ENCODE measurements at regions not wholly inside any gene's neighbourhood (a gene's known extent, or its start where the extent isn't known, plus 50 kb on each side); places are given as distances from the start of the nearest gene placed in this dataset.

GRCh38 chr3:152121270-152121636 is 147.5 kb upstream of the MBNL1 start:
- no peak overlapping the region for H3K4me2 ChIP-seq (replicated peaks; ENCODE audit: extremely low read depth, low read length, poor library complexity, severe bottlenecking)
- Mint-ChIP-seq H3K9me3 (peaks cover 0 to 11% (median 3%) of the 10 kb centered on the region in 7 donors), H3K4me3 (no peak overlapping the region), H3K27ac (no peak overlapping the region), H3K4me1 (peaks cover 2% of the 10 kb centered on the region), H3K36me3 (no peaks in the 10 kb centered on the region), H3K27me3 (ENCODE audit: low read depth in 3 of 3) (no peaks in the 10 kb centered on the region)
- H3K36me3 ChIP-seq (replicated peaks in 1 of 2; ENCODE audit: control insufficient read depth in 1 of 2, insufficient read depth in 2 of 2, low read length in 2 of 2): no peaks in the 10 kb centered on the region
- no peak overlapping the region for H3K4me3 ChIP-seq (replicated peaks in 1 of 3; ENCODE audit: low read depth in 2 of 3, low read length in 3 of 3)
- intact Hi-C loops (cut with micrococcal nuclease): no loop called here
- H3K27ac ChIP-seq (ENCODE audit: low read depth in 1 of 2, low read length in 2 of 2): no peak overlapping the region
- no peak overlapping the region for H2AFZ ChIP-seq (ENCODE audit: insufficient read depth, low read depth, low read length, poor library complexity, severe bottlenecking)
- no peak for DNase-seq
- H4K20me1 ChIP-seq (ENCODE audit: insufficient read depth, low read length): no peaks in the 10 kb centered on the region
- no peak for TF ChIP-seq CTCF (IDR thresholded peaks at IDR 0.05)
- no peaks in the 10 kb centered on the region for H3K9me3 ChIP-seq (replicated peaks in 1 of 2; ENCODE audit: control insufficient read depth in 1 of 2, insufficient read depth in 1 of 2, low read length in 2 of 2)
- no peaks in the 10 kb centered on the region for H3K79me2 ChIP-seq (ENCODE audit: insufficient read depth, low read length)
- no CpG with 5 or more reads among the region's 1 CpG for whole genome bisulfite sequencing (ENCODE audit: insufficient coverage)
- no peak overlapping the region for H3K9ac ChIP-seq (ENCODE audit: insufficient read depth, low read length, poor library complexity, severe bottlenecking)
- no peaks in the 10 kb centered on the region for H3K27me3 ChIP-seq (ENCODE audit: control insufficient read depth in 2 of 2, insufficient read depth in 2 of 2, low read length in 2 of 2)
- H3K4me1 ChIP-seq (ENCODE audit: control insufficient read depth in 1 of 2, insufficient read depth in 2 of 2, low read length in 2 of 2): no peaks in the 10 kb centered on the region

GRCh38 chr3:152122851-152123250 is 145.9 kb upstream of the MBNL1 start:
- H3K4me1 Mint-ChIP-seq: peaks cover 2% of the 10 kb centered on the region
- no peak overlapping the region for H3K27ac Mint-ChIP-seq
- Histone ChIP-seq H3K4me3 (replicated peaks in 1 of 3; ENCODE audit: low read depth in 2 of 3, low read length in 3 of 3) (no peak overlapping the region), H3K9ac (ENCODE audit: insufficient read depth, low read length, poor library complexity, severe bottlenecking) (no peak overlapping the region), H3K27me3 (ENCODE audit: control insufficient read depth in 2 of 2, insufficient read depth in 2 of 2, low read length in 2 of 2) (no peaks in the 10 kb centered on the region), H3K79me2 (ENCODE audit: insufficient read depth, low read length) (no peaks in the 10 kb centered on the region), H3K4me1 (ENCODE audit: control insufficient read depth in 1 of 2, insufficient read depth in 2 of 2, low read length in 2 of 2) (no peaks in the 10 kb centered on the region), H2AFZ (ENCODE audit: insufficient read depth, low read depth, low read length, poor library complexity, severe bottlenecking) (no peak overlapping the region), H3K36me3 (replicated peaks in 1 of 2; ENCODE audit: control insufficient read depth in 1 of 2, insufficient read depth in 2 of 2, low read length in 2 of 2) (no peaks in the 10 kb centered on the region), H4K20me1 (ENCODE audit: insufficient read depth, low read length) (no peaks in the 10 kb centered on the region), H3K4me2 (replicated peaks; ENCODE audit: extremely low read depth, low read length, poor library complexity, severe bottlenecking) (no peak overlapping the region), H3K27ac (ENCODE audit: low read depth in 1 of 2, low read length in 2 of 2) (no peak overlapping the region), H3K9me3 (replicated peaks in 1 of 2; ENCODE audit: control insufficient read depth in 1 of 2, insufficient read depth in 1 of 2, low read length in 2 of 2) (no peaks in the 10 kb centered on the region)
- peaks cover 0 to 1% (median 0%) of the 10 kb centered on the region in 3 donors for H3K27me3 Mint-ChIP-seq (ENCODE audit: low read depth in 3 of 3)
- H3K36me3 Mint-ChIP-seq: no peaks in the 10 kb centered on the region
- no peak overlapping the region for H3K4me3 Mint-ChIP-seq
- intact Hi-C loops (cut with micrococcal nuclease): no loop called here
- DNase-seq: peak in 1 of 3 donors; percentile 8
- peaks cover 0 to 3% (median 0%) of the 10 kb centered on the region in 7 donors for H3K9me3 Mint-ChIP-seq
- 50% methylated on average over 2 of the region's 5 CpGs for WGBS (ENCODE audit: insufficient coverage)
- TF ChIP-seq CTCF (IDR thresholded peaks at IDR 0.05): no peak

Measured in CD14-positive monocyte (primary cell).